Gastrocnemius medialis (tissue), 4 donors: ENCODE measurements at regions not wholly inside any gene's neighbourhood (a gene's known extent, or its start where the extent isn't known, plus 50 kb on each side); places are given as distances from the start of the nearest gene placed in this dataset.

Source experiments
- ATAC-seq, 2 donors: fragments of 150-250 bp; one replicate each; pipeline ENCODE4 v1.9.1; 2016
- DNase-seq, 2 donors: peaks; one replicate each; pipeline ENCODE4 v3.0.0-alpha.2; 2019
- H3K27ac ChIP-seq, 4 donors: fragments of 200-600 bp; sonication (generic); 1 replicate in 1 of 4; 2 replicates in 3 of 4; pipeline ENCODE4 v1.5.1; 2016 to 2018; ENCODE audit warnings: mild to moderate bottlenecking in 2 of 4, moderate library complexity in 1 of 4
- H3K27me3 ChIP-seq, 3 donors: fragments of 200-600 bp; sonication (generic) in 2 of 3; 1 replicate in 1 of 3; 2 replicates in 2 of 3; pipeline versions ENCODE4 v1.5.1 to v1.6.0; 2016 to 2019; ENCODE audit warnings: mild to moderate bottlenecking in 1 of 3, moderate library complexity in 1 of 3
- H3K36me3 ChIP-seq, 2 donors: fragments of 200-600 bp; sonication (generic) in 1 of 2; one replicate each; pipeline ENCODE4 v1.5.1; 2017 to 2018
- H3K4me1 ChIP-seq, 2 donors: fragments of 200-600 bp; sonication (generic) in 1 of 2; one replicate each; pipeline ENCODE4 v1.5.1; 2016 to 2017; ENCODE audit warnings: mild to moderate bottlenecking in 2 of 2
- H3K4me3 ChIP-seq, 4 donors: fragments of 200-600 bp; sonication (generic) in 3 of 4; 1 replicate in 1 of 4; 2 replicates in 3 of 4; pipeline ENCODE4 v1.5.1; 2016 to 2019; ENCODE audit warnings: mild to moderate bottlenecking in 2 of 4
- H3K9me3 ChIP-seq, 3 donors: fragments of 200-600 bp; sonication (generic) in 2 of 3; 1 replicate in 1 of 3; 2 replicates in 2 of 3; pipeline ENCODE4 v1.5.1; 2016 to 2019
- CTCF ChIP-seq, 5 experiments: fragments of 450-650 bp in 3 of 5; fragments of 200-600 bp in 2 of 5; sonication (generic) in 2 of 5; IDR thresholded peaks in 4 of 5; conservative IDR thresholded peaks in 1 of 5; 1 replicate in 4 of 5; 2 replicates in 1 of 5; pipeline ENCODE4 v1.5.1; 2016 to 2019; ENCODE audit warnings: antibody characterized with exemption in 5 of 5, mild to moderate bottlenecking in 3 of 5, moderate library complexity in 3 of 5
- POLR2A ChIP-seq, 2 donors: fragments of 450-650 bp; IDR thresholded peaks; one replicate each; pipeline ENCODE4 v1.6.1; 2017; ENCODE audit warnings: antibody characterized with exemption in 2 of 2, mild to moderate bottlenecking in 2 of 2, moderate library complexity in 2 of 2
- in situ Hi-C, 4 donors: fragments of 200-750 bp; cut with MboI; loops; one replicate each; pipeline versions ENCODE4 v1.15.0 to v1.8.0; 2017; ENCODE audit warnings: low sequenced_read_pairs in 4 of 4
- intact Hi-C: fragments of 100-400 bp; cut with DNase I; formaldehyde crosslinking; loops from one replicate; pipeline ENCODE4 v1.15.1; 2023; ENCODE audit warnings: low total_unique reads

GRCh38 chr10:111430070-111430469 is 353.2 kb downstream of the ADRA2A start:
- intact Hi-C loops = no loop called here
- Histone ChIP-seq H3K9me3 (no peaks in the 10 kb centered on the region), H3K4me3 (no peak overlapping the region), H3K27ac (no peak overlapping the region), H3K36me3 (no peaks in the 10 kb centered on the region), H3K4me1 (no peaks in the 10 kb centered on the region), H3K27me3 (no peaks in the 10 kb centered on the region)
- in situ Hi-C loops = no loop called here
- ATAC-seq = no peak
- no peak for DNase-seq
- no peak for TF ChIP-seq CTCF (IDR thresholded peaks at IDR 0.05 in 4 of 5, conservative IDR thresholded peaks at IDR 0.05 in 1 of 5)
- no peak for TF ChIP-seq POLR2A (IDR thresholded peaks at IDR 0.05)

DNA sequence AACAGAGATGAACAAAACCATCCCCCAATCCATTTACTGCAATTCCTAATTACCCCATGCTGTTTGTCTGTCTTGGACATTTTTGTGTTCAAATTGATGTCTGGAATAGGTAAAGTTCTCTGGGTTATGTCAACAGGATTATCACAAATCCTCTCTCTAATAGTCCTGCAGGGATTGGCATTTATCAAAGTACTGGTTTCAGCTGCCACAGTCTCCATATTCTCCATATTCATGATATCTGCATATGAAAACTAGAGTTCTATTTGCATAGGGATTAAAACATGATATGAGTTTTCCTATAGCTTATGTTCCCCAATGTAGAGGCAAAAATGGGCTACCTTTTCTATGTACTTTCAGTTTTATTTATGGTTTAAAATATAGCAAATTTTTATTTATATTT is 355.8 kb downstream of the ADRA2A start:
- Histone ChIP-seq H3K9me3 (no peaks in the 10 kb centered on the region), H3K27ac (no peak overlapping the region), H3K4me3 (no peak overlapping the region), H3K27me3 (no peaks in the 10 kb centered on the region), H3K4me1 (no peaks in the 10 kb centered on the region), H3K36me3 (no peaks in the 10 kb centered on the region)
- no peak for DNase-seq
- intact Hi-C loops = no loop called here
- in situ Hi-C loops = no loop called here
- no peak for ATAC-seq
- TF ChIP-seq POLR2A (IDR thresholded peaks at IDR 0.05) = no peak
- no peak for TF ChIP-seq CTCF (IDR thresholded peaks at IDR 0.05 in 4 of 5, conservative IDR thresholded peaks at IDR 0.05 in 1 of 5)

DNA sequence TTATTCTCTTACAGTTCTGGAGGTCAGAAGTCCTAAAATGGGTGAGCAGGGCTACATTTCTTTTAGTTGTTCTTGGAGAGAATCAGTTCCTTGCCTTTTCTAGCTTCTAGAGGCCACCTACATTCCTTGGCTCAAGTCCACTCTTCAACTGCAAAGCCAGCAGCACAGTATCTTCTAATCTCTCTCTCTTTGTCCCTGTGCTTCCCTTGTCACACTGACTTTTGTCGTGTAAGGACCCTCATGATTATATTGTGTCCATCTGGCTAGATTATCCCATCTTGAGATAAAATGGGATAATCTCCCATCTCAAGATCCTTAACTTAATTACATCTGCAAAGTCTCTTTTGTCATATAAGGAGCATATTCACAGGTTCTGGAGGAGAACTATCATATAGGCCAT is 359.0 kb downstream of the ADRA2A start:
- Histone ChIP-seq H3K27me3 (no peaks in the 10 kb centered on the region), H3K4me3 (no peak overlapping the region), H3K36me3 (no peaks in the 10 kb centered on the region), H3K9me3 (no peaks in the 10 kb centered on the region), H3K4me1 (no peaks in the 10 kb centered on the region), H3K27ac (no peak overlapping the region)
- in situ Hi-C loops (no loop called here), intact Hi-C loops (no loop called here)
- ATAC-seq (no peak), DNase-seq (no peak)
- no peak for TF ChIP-seq CTCF (IDR thresholded peaks at IDR 0.05 in 4 of 5, conservative IDR thresholded peaks at IDR 0.05 in 1 of 5)
- TF ChIP-seq POLR2A (IDR thresholded peaks at IDR 0.05) = no peak

DNA sequence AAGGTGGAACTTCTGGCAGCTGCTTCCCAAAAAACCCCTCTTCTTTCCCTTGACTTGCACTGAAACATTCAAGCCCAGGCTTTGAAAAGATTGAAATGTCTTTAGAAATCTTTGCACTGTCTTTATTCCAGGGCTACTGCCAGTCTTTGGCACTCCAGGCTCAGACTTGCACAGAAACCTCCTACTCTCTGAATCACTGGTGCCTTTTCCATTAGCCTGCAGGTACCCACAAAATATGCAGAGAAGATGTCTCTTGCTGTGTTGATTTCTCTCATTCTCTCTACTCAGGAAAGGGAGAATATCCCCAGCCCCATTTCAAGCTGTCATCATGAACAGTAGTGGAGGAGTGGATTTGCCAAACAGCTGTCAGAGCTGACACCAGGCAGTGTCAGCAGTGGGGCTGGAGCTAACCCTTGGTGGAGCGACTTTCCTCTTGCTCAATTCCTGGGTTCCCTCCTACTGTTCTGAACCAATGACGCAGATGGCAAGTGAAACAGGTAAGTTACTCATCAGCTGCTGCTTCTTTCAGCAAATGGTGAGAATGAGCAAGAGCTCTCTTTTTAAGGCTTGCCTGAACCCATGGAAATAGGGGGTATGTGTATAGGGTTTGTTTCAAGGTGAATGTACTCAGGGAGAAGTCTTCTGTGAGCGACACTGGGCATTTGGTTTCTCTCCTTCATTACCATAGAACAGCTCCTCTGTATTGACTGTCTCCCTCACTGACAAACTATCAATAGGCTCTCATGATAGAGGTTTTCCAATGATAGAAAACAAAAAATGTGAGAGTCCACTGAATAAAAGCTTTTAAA is 362.4 kb downstream of the ADRA2A start:
- intact Hi-C loops = no loop called here
- in situ Hi-C loops = no loop called here
- no peak for TF ChIP-seq POLR2A (IDR thresholded peaks at IDR 0.05)
- no peak for TF ChIP-seq CTCF (IDR thresholded peaks at IDR 0.05 in 4 of 5, conservative IDR thresholded peaks at IDR 0.05 in 1 of 5)

GRCh38 chr10:111440501-111440900 is 363.7 kb downstream of the ADRA2A start:
- no peak overlapping the region for H3K27ac ChIP-seq
- intact Hi-C loops (no loop called here), in situ Hi-C loops (no loop called here)
- no peak for DNase-seq
- no peak for TF ChIP-seq CTCF (IDR thresholded peaks at IDR 0.05 in 4 of 5, conservative IDR thresholded peaks at IDR 0.05 in 1 of 5)
- TF ChIP-seq POLR2A (IDR thresholded peaks at IDR 0.05) = no peak
- H3K27me3 ChIP-seq = no peaks in the 10 kb centered on the region
- H3K36me3 ChIP-seq = no peaks in the 10 kb centered on the region
- no peaks in the 10 kb centered on the region for H3K9me3 ChIP-seq
- H3K4me1 ChIP-seq = no peaks in the 10 kb centered on the region
- ATAC-seq = no peak
- no peak overlapping the region for H3K4me3 ChIP-seq

More for the DNA sequence above, 362.4 kb downstream of the ADRA2A start:
- ATAC-seq (no peak), DNase-seq (no peak)
- Histone ChIP-seq H3K4me1 (no peaks in the 10 kb centered on the region), H3K27ac (no peak overlapping the region), H3K4me3 (no peak overlapping the region), H3K36me3 (no peaks in the 10 kb centered on the region), H3K27me3 (no peaks in the 10 kb centered on the region), H3K9me3 (no peaks in the 10 kb centered on the region)
